Suprapubic skin (tissue), 4 donors: ENCODE measurements at regions not wholly inside any gene's neighbourhood (a gene's known extent, or its start where the extent isn't known, plus 50 kb on each side); places are given as distances from the start of the nearest gene placed in this dataset.

Source experiments
- CTCF ChIP-seq, 2 donors: fragments of 200-600 bp in 1 of 2; fragments of 450-650 bp in 1 of 2; sonication (generic) in 1 of 2; IDR thresholded peaks; one replicate each; pipeline ENCODE4 v1.5.1; 2016 to 2019; ENCODE audit warnings: antibody characterized with exemption in 2 of 2, mild to moderate bottlenecking in 1 of 2, moderate library complexity in 1 of 2
- EP300 ChIP-seq: sonication (generic); formaldehyde crosslinking; IDR thresholded peaks from one replicate; pipeline ENCODE4 v1.6.1; 2017; ENCODE audit warnings: antibody characterized with exemption
- POLR2A ChIP-seq, 2 donors: fragments of 450-650 bp; IDR thresholded peaks; one replicate each; pipeline ENCODE4 v1.6.1; 2017; ENCODE audit warnings: antibody characterized with exemption in 2 of 2, mild to moderate bottlenecking in 2 of 2, moderate library complexity in 2 of 2
- POLR2AphosphoS5 ChIP-seq, 3 donors: sonication (generic); formaldehyde crosslinking; IDR thresholded peaks; one replicate each; pipeline ENCODE4 v1.6.1; 2017; ENCODE audit warnings: antibody characterized with exemption in 3 of 3

- TF ChIP-seq EP300 (no peak), POLR2A (IDR thresholded peaks at IDR 0.05) (no peak), CTCF (IDR thresholded peaks at IDR 0.05) (no peak), POLR2AphosphoS5 (IDR thresholded peaks at IDR 0.05) (no peak)
Observed at GRCh38 chr6:8904754-8905153, 469.4 kb upstream of the SLC35B3 start.
